Ascending aorta (tissue), 2 donors: ENCODE measurements at regions not wholly inside any gene's neighbourhood (a gene's known extent, or its start where the extent isn't known, plus 50 kb on each side); places are given as distances from the start of the nearest gene placed in this dataset.

Source experiments
- DNase-seq, 2 donors: peaks; one replicate each; pipeline ENCODE4 v3.0.0-alpha.2; 2019; ENCODE audit warnings: low spot score in 2 of 2
- H3K27ac ChIP-seq, 2 donors: fragments of 200-600 bp; sonication (generic); one replicate each; pipeline ENCODE4 v1.5.1; 2016 to 2017; ENCODE audit warnings: mild to moderate bottlenecking in 1 of 2
- H3K27me3 ChIP-seq: fragments of 200-600 bp; sonication (generic); one replicate; pipeline ENCODE4 v1.5.1; 2017
- H3K36me3 ChIP-seq, 2 donors: fragments of 200-600 bp; sonication (generic); one replicate each; pipeline ENCODE4 v1.5.1; 2016
- H3K4me1 ChIP-seq, 2 donors: fragments of 200-600 bp; sonication (generic); one replicate each; pipeline ENCODE4 v1.5.1; 2016 to 2017; ENCODE audit warnings: mild to moderate bottlenecking in 1 of 2
- H3K4me3 ChIP-seq, 2 donors: fragments of 200-600 bp; sonication (generic); one replicate each; pipeline ENCODE4 v1.5.1; 2016 to 2017; ENCODE audit warnings: mild to moderate bottlenecking in 1 of 2
- H3K9me3 ChIP-seq, 2 donors: fragments of 200-600 bp; sonication (generic); one replicate each; pipeline ENCODE4 v1.5.1; 2016
- intact Hi-C: fragments of 100-400 bp; cut with DNase I; formaldehyde crosslinking; loops from one replicate; pipeline ENCODE4 v1.15.1; 2023
- TF ChIP-seq, protein P1 (sequence below), 3 experiments: fragments of 200-600 bp in 2 of 3; fragments of 450-650 bp in 1 of 3; sonication (generic) in 2 of 3; IDR thresholded peaks; one replicate each; pipeline ENCODE4 v1.5.1; 2016 to 2019; ENCODE audit warnings: antibody characterized with exemption in 3 of 3, mild to moderate bottlenecking in 1 of 3, moderate library complexity in 1 of 3

DNA sequence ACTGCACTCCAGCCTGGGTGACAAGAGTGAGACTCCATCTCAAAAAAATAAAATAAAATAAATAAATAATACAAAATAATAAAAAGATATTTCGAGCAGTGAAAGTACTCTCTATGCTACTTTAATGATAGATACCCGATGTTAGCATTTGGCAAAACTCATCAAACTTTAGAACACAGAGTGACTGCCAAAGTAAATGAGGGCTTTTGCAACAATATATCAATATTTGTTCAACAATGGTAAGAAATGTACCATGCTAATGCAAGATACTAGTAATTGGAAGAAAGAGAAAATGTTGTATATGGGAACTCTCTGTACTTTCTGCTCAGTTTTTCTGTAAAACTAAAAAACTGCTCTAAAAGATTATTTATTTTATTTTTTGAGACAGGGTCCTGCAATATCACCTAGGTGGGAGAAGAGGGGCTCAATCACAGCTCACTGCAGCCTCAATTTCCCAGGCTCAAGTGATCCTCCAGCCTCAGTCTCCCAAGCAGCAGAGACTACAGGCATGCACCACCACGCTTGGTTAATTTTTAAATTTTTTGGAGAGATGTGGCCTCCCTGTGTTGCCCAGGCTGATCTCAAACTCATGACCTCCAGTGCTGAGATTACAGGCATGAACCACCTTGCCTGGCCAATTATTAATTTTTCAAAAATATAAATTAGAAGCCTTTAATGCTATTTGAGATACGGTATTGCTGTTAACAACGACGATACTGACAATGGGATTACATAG lies 650.5 kb upstream of the NR2F2 start:
- Histone ChIP-seq H3K9me3 (no peaks in the 10 kb centered on the region), H3K27ac (no peak overlapping the region), H3K27me3 (no peaks in the 10 kb centered on the region), H3K4me3 (no peak overlapping the region), H3K4me1 (no peaks in the 10 kb centered on the region), H3K36me3 (no peaks in the 10 kb centered on the region)
- DNase-seq = no peak
- TF ChIP-seq, protein P1, sequence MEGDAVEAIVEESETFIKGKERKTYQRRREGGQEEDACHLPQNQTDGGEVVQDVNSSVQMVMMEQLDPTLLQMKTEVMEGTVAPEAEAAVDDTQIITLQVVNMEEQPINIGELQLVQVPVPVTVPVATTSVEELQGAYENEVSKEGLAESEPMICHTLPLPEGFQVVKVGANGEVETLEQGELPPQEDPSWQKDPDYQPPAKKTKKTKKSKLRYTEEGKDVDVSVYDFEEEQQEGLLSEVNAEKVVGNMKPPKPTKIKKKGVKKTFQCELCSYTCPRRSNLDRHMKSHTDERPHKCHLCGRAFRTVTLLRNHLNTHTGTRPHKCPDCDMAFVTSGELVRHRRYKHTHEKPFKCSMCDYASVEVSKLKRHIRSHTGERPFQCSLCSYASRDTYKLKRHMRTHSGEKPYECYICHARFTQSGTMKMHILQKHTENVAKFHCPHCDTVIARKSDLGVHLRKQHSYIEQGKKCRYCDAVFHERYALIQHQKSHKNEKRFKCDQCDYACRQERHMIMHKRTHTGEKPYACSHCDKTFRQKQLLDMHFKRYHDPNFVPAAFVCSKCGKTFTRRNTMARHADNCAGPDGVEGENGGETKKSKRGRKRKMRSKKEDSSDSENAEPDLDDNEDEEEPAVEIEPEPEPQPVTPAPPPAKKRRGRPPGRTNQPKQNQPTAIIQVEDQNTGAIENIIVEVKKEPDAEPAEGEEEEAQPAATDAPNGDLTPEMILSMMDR (IDR thresholded peaks at IDR 0.05) = no peak
- intact Hi-C loops = no loop called here

DNA sequence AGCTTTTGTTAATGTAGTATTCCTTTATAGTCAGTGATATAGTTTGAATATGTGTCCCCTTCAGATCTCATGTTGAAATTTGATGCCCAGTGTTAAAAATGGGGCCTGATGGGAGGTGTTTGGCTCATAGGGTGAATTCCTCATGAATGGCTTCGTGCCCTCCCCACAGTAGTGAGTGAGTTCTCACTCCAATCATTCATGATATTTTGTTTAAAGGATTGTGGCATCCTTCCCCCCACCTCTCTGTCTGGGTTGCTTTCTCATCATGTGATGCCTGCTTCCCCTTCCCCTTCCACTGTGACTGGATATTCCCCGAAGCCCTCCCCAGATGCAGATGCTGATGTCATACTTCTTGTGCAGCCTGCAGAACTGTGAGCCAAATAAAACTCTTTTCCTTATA lies 649.8 kb upstream of the NR2F2 start:
- H3K27me3 ChIP-seq = no peaks in the 10 kb centered on the region
- no peaks in the 10 kb centered on the region for H3K36me3 ChIP-seq
- TF ChIP-seq, protein P1 (IDR thresholded peaks at IDR 0.05) = no peak
- intact Hi-C loops = no loop called here
- DNase-seq = no peak
- no peaks in the 10 kb centered on the region for H3K9me3 ChIP-seq
- no peak overlapping the region for H3K4me3 ChIP-seq
- no peak overlapping the region for H3K27ac ChIP-seq
- H3K4me1 ChIP-seq = no peaks in the 10 kb centered on the region

DNA sequence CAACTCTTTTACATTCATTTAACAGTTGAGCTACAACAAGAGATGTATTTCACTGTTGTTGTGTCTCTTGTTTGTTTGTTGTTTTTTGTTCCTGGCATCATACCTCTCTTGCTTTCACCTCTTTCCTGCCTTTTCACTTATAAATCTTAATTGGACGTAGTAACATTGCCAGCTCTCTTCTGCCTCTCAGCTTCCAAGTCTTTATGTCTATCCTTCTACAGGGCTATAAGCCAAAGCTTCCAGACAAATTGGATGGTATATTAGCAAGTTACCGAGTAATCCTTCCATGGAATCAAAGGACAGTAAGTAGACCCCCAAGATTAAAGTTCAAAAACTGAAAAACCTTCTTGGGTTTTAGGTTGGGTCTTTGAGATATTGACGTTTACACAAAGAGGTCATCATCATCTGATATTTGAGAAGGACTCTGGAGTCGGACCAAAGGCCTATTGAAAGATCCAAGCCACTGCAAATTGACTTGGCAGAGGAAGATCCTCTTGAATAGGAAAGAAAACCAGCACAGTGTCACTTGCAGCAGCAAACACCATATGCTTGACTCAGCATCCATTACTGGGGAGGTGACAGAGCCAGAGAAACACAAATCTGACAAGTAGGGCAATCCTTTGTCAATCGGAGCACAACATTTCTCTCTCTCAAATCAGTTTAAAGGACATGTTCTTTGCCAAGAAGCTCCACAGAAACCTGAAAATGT lies 648.5 kb upstream of the NR2F2 start:
- TF ChIP-seq, protein P1 (IDR thresholded peaks at IDR 0.05) = no peak
- no peak overlapping the region for H3K4me3 ChIP-seq
- intact Hi-C loops = no loop called here
- H3K4me1 ChIP-seq = no peaks in the 10 kb centered on the region
- H3K36me3 ChIP-seq = no peaks in the 10 kb centered on the region
- no peak for DNase-seq
- no peak overlapping the region for H3K27ac ChIP-seq
- no peaks in the 10 kb centered on the region for H3K9me3 ChIP-seq
- H3K27me3 ChIP-seq = no peaks in the 10 kb centered on the region

DNA sequence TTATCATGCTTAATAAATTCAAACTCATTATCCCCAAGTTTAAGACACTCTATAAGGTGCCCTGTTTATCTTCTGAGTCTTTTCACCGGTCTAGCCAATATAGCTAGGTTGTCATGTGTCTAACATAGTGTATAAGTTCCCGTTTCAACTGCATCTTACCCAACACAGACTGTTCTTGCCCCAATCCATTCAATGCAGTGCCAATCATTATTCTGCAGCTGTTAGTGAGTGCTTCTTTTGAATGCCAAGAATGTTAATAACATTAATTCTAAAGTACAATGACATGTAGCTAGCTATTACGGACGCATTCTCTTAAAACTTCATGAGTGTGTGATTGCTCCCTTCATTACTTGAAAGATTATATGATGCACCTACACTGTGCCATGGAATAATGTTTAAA lies 646.4 kb upstream of the NR2F2 start:
- Histone ChIP-seq H3K4me1 (no peaks in the 10 kb centered on the region), H3K27me3 (no peaks in the 10 kb centered on the region), H3K4me3 (no peak overlapping the region), H3K36me3 (no peaks in the 10 kb centered on the region), H3K27ac (no peak overlapping the region), H3K9me3 (no peaks in the 10 kb centered on the region)
- no peak for DNase-seq
- TF ChIP-seq, protein P1 (IDR thresholded peaks at IDR 0.05) = no peak
- intact Hi-C loops = no loop called here

DNA sequence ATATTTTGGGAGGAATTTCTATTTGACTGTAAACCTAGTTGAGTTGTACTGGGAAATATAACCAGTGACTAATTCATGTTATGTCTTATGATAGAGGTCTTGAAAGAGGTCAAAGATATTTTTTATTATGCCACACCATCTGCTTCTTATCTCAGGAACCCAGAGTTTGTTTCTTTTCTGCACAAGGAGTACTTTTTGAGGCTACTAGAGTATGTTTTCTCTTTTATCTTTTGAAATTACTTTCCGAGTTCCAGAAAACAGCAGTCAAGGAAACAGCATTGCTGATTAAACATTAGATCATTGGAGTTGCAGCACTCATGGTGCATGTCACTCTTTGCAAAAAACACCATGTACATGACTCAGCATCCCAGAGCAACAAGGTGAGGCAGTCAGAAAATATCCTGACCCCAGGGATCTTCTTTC lies 645.8 kb upstream of the NR2F2 start:
- H3K4me3 ChIP-seq = no peak overlapping the region
- TF ChIP-seq, protein P1 (IDR thresholded peaks at IDR 0.05) = no peak
- DNase-seq = no peak
- H3K36me3 ChIP-seq = no peaks in the 10 kb centered on the region
- no peaks in the 10 kb centered on the region for H3K27me3 ChIP-seq
- H3K27ac ChIP-seq = no peak overlapping the region
- intact Hi-C loops = no loop called here
- no peaks in the 10 kb centered on the region for H3K4me1 ChIP-seq
- no peaks in the 10 kb centered on the region for H3K9me3 ChIP-seq
